ENCODE measurements at regions not wholly inside any gene's neighbourhood (a gene's known extent, or its start where the extent isn't known, plus 50 kb on each side); places are given as distances from the start of the nearest gene placed in this dataset.

GRCh38 chr20:9981829-9982228 lies 53.0 kb upstream of the ANKEF1 start:
- ATAC-seq = no peak

GRCh38 chr20:9978397-9979004 lies 56.3 kb upstream of the ANKEF1 start:
- peak; percentile 94 for ATAC-seq

- peak; percentile 65 for ATAC-seq
Observed at GRCh38 chr20:9977629-9978028, 57.2 kb upstream of the ANKEF1 start.

GRCh38 chr20:9974324-9974723 lies 60.5 kb upstream of the ANKEF1 start:
- no peak for ATAC-seq

- ATAC-seq = no peak
Observed at GRCh38 chr20:9971746-9972145, 63.0 kb upstream of the ANKEF1 start.

GRCh38 chr20:9969626-9970025 lies 65.2 kb upstream of the ANKEF1 start:
- ATAC-seq = no peak

- ATAC-seq = no peak
Observed at GRCh38 chr20:9968015-9968414, 66.8 kb upstream of the ANKEF1 start.

- ATAC-seq = no peak
Observed at GRCh38 chr20:9966966-9967365, 67.8 kb upstream of the ANKEF1 start.

- no peak for ATAC-seq
Observed at GRCh38 chr20:9963029-9963428, 71.8 kb upstream of the ANKEF1 start.

- ATAC-seq = no peak
Observed at GRCh38 chr20:9958693-9959092, 76.1 kb upstream of the ANKEF1 start.

GRCh38 chr20:9955646-9956045 lies 79.1 kb upstream of the ANKEF1 start:
- ATAC-seq = no peak

- no peak for ATAC-seq
Observed at GRCh38 chr20:9949563-9949962, 85.2 kb upstream of the ANKEF1 start.

GRCh38 chr20:9945408-9945807 lies 89.4 kb upstream of the ANKEF1 start:
- ATAC-seq = peak; percentile 66

GRCh38 chr20:9942736-9943135 lies 92.1 kb upstream of the ANKEF1 start:
- ATAC-seq = no peak

- no peak for ATAC-seq
Observed at GRCh38 chr20:9940329-9940728, 94.5 kb upstream of the ANKEF1 start.

- no peak for ATAC-seq
Observed at GRCh38 chr20:9939231-9939630, 95.6 kb upstream of the ANKEF1 start.

- ATAC-seq = no peak
Observed at GRCh38 chr20:9935285-9935684, 96.4 kb upstream of the PAK5 start.

- no peak for ATAC-seq
Observed at GRCh38 chr20:9930142-9930541, 91.3 kb upstream of the PAK5 start.

GRCh38 chr20:9928955-9929354 lies 90.1 kb upstream of the PAK5 start:
- peak; percentile 94 for ATAC-seq

- no peak for ATAC-seq
Observed at GRCh38 chr20:9928281-9928737, 89.4 kb upstream of the PAK5 start.

- ATAC-seq = peak; percentile 74
Observed at GRCh38 chr20:9927224-9927623, 88.3 kb upstream of the PAK5 start.

GRCh38 chr20:9926476-9926875 lies 87.6 kb upstream of the PAK5 start:
- no peak for ATAC-seq

- ATAC-seq = no peak
Observed at GRCh38 chr20:9926007-9926406, 87.1 kb upstream of the PAK5 start.

GRCh38 chr20:9923648-9924047 lies 84.8 kb upstream of the PAK5 start:
- no peak for ATAC-seq

- ATAC-seq = no peak
Observed at GRCh38 chr20:9920866-9921265, 82.0 kb upstream of the PAK5 start.

Data from esophagus mucosa (tissue), 1 donor.